Left ventricle myocardium inferior (tissue), 1 donor: ENCODE measurements at regions not wholly inside any gene's neighbourhood (a gene's known extent, or its start where the extent isn't known, plus 50 kb on each side); places are given as distances from the start of the nearest gene placed in this dataset.

Experiments
- DNase-seq: peaks from one replicate; pipeline ENCODE4 v3.0.0-alpha.2; 2020
- H3K27ac ChIP-seq: fragments of 200-600 bp; replicated peaks from 2 replicates; pipeline ENCODE4 v1.8.0; 2021
- H3K27me3 ChIP-seq: fragments of 200-600 bp; 2 replicates; pipeline ENCODE4 v1.8.0; 2021; ENCODE audit warnings: low read depth
- H3K36me3 ChIP-seq: fragments of 200-600 bp; 2 replicates; pipeline ENCODE4 v1.8.0; 2021
- H3K4me1 ChIP-seq: fragments of 200-600 bp; 2 replicates; pipeline ENCODE4 v1.8.0; 2021
- H3K4me3 ChIP-seq: fragments of 200-600 bp; 2 replicates; pipeline ENCODE4 v1.8.0; 2021; ENCODE audit warnings: mild to moderate bottlenecking, moderate library complexity
- H3K9me3 ChIP-seq: fragments of 200-600 bp; replicated peaks from 2 replicates; pipeline ENCODE4 v1.8.0; 2021
- CTCF ChIP-seq: fragments of 200-600 bp; IDR thresholded peaks from 2 replicates; pipeline ENCODE4 v1.8.0; 2021; ENCODE audit warnings: antibody characterized with exemption, mild to moderate bottlenecking, borderline replicate concordance
- intact Hi-C: fragments of 100-400 bp; cut with micrococcal nuclease; formaldehyde crosslinking; loops from one replicate; pipeline ENCODE4 v1.11.0; 2022
- donor health status: DM: no; HTN: yes; CAD: no; lungs with severe emphysema.

GRCh38 chr16:79758615-79759346 lies 158.2 kb upstream of the MAF start:
- Histone ChIP-seq H3K27ac (no peak overlapping the region), H3K4me3 (no peak overlapping the region), H3K36me3 (no peaks in the 10 kb centered on the region), H3K27me3 (no peaks in the 10 kb centered on the region), H3K4me1 (peaks cover 14% of the 10 kb centered on the region), H3K9me3 (no peaks in the 10 kb centered on the region)
- intact Hi-C loops = no loop called here
- no peak for DNase-seq
- TF ChIP-seq CTCF = no peak

GRCh38 chr16:79757968-79758367 lies 157.4 kb upstream of the MAF start:
- intact Hi-C loops = no loop called here
- H3K27ac ChIP-seq = no peak overlapping the region
- H3K27me3 ChIP-seq = no peaks in the 10 kb centered on the region
- H3K36me3 ChIP-seq = no peaks in the 10 kb centered on the region
- H3K4me1 ChIP-seq = peaks cover 17% of the 10 kb centered on the region
- no peaks in the 10 kb centered on the region for H3K9me3 ChIP-seq
- TF ChIP-seq CTCF = no peak
- no peak for DNase-seq
- no peak overlapping the region for H3K4me3 ChIP-seq

GRCh38 chr16:79757163-79757562 lies 156.6 kb upstream of the MAF start:
- no peaks in the 10 kb centered on the region for H3K36me3 ChIP-seq
- no peak for TF ChIP-seq CTCF
- H3K4me1 ChIP-seq = peaks cover 18% of the 10 kb centered on the region
- H3K4me3 ChIP-seq = no peak overlapping the region
- H3K9me3 ChIP-seq = no peaks in the 10 kb centered on the region
- H3K27me3 ChIP-seq = no peaks in the 10 kb centered on the region
- no peak for DNase-seq
- intact Hi-C loops = no loop called here
- H3K27ac ChIP-seq = no peak overlapping the region

DNA sequence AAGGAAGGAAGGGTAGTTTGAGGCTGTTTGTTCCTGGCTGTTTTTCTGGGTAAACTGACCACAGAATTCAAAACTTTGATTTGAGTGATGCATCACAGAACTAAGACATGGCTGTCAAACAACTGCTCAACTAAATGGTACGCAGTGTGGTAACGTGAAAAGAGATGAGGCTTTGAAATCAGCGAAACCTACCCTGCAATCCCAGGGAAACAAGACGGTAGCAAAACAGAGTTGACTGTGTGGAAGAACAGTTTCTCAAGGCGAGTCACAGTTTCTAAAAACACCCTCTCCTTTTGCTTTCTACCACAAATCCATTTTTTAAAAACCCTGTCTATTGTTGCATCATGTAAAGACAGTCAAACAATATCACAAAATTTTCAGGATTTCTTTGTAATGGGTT lies 156.0 kb upstream of the MAF start:
- H3K4me1 ChIP-seq = peaks cover 24% of the 10 kb centered on the region
- no peak overlapping the region for H3K4me3 ChIP-seq
- TF ChIP-seq CTCF = no peak
- no peak for DNase-seq
- no peaks in the 10 kb centered on the region for H3K9me3 ChIP-seq
- H3K27me3 ChIP-seq = no peaks in the 10 kb centered on the region
- intact Hi-C loops = no loop called here
- H3K36me3 ChIP-seq = no peaks in the 10 kb centered on the region
- no peak overlapping the region for H3K27ac ChIP-seq

DNA sequence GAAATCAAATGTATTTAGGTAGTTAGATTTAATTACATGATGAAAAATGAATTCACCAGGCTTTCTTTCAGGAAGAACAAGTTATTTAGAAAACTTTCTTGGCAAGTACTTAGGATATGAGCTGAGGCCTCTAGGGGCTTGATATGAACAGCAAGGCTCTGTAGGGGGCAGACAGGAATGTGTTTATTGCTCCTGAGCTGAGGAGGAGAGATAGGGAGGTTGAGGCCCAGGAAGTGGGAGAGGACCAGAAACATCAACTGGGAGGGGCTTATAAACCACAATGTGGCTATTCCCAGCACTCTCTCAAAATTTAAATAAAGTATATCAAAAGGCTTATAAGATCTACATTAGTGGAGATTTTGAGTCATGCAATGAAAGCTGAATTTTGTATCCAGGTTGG lies 154.0 kb upstream of the MAF start:
- Histone ChIP-seq H3K27ac (no peak overlapping the region), H3K27me3 (no peaks in the 10 kb centered on the region), H3K36me3 (no peaks in the 10 kb centered on the region), H3K9me3 (peaks cover 8% of the 10 kb centered on the region), H3K4me1 (peaks cover 29% of the 10 kb centered on the region), H3K4me3 (no peak overlapping the region)
- DNase-seq = no peak
- no peak for TF ChIP-seq CTCF
- intact Hi-C loops = no loop called here
